Psoas muscle (tissue), 7 donors: ENCODE measurements at regions not wholly inside any gene's neighbourhood (a gene's known extent, or its start where the extent isn't known, plus 50 kb on each side); places are given as distances from the start of the nearest gene placed in this dataset.
"Not testable (repeated sequence)": the region's sequence is repeated elsewhere in the genome, so short reads cannot be mapped to it uniquely, and the experiment has no call there.

ENCODE experiments used
- ATAC-seq, 4 donors: fragments of 200-7000 bp; cut with Tn5 transposase; one replicate each; pipeline ENCODE4 v1.9.1; 2020; ENCODE audit warnings: moderate library complexity in 3 of 4, mild to moderate bottlenecking in 2 of 4
- DNase-seq, 2 donors: peaks; one replicate each; pipeline ENCODE4 v3.0.0-alpha.2; 2020
- H3K27ac ChIP-seq: fragments of 200-600 bp; one replicate; pipeline ENCODE4 v1.8.0; 2022
- H3K27me3 ChIP-seq, 3 donors: fragments of 200-600 bp in 1 of 3; one replicate each; pipeline versions ENCODE4 v1.6.1 to v1.8.0; 2013 to 2022; ENCODE audit warnings: low read length in 2 of 3, mild to moderate bottlenecking in 2 of 3, moderate library complexity in 1 of 3; ENCODE audit not compliant: insufficient read depth in 3 of 3
- H3K36me3 ChIP-seq, 2 donors: fragments of 200-600 bp in 1 of 2; one replicate each; pipeline versions ENCODE4 v1.6.1 to v1.8.0; 2013 to 2022; ENCODE audit warnings: low read depth in 1 of 2, mild to moderate bottlenecking in 1 of 2, moderate library complexity in 1 of 2; ENCODE audit not compliant: insufficient read depth in 1 of 2
- H3K4me1 ChIP-seq: fragments of 200-600 bp; one replicate; pipeline ENCODE4 v1.8.0; 2022
- H3K4me3 ChIP-seq: fragments of 200-600 bp; one replicate; pipeline ENCODE4 v1.8.0; 2022; ENCODE audit warnings: mild to moderate bottlenecking
- H3K9me3 ChIP-seq: fragments of 200-600 bp; one replicate; pipeline ENCODE4 v1.8.0; 2022
- CTCF ChIP-seq: fragments of 200-600 bp; IDR thresholded peaks from one replicate; pipeline ENCODE4 v1.8.0; 2022; ENCODE audit warnings: antibody characterized with exemption
- WGBS, 3 donors: extraction: QIAGEN DNeasy Blood & Tissue Kit; methylation state at CpG; one replicate each; pipeline versions ENCODE4 v1.1.6 to v1.1.7; 2013; 5-methylcytosine and 5-hydroxymethylcytosine counted together
- intact Hi-C, 2 donors: fragments of 100-400 bp; cut with DNase I; formaldehyde crosslinking; loops; one replicate each; pipeline versions ENCODE4 v1.11.0 to v1.14.2; 2022
- donor health status: healthy with polysubstance abuse.
- donor health status: DM: no; HTN: no; CAD: no; lungs with moderate emphysema.
- donor health status: Bipolar disorder and iron deficiency.
- donor health status: healthy.
- donor health status: DM: yes; HTN: yes; CAD: no.
- donor health status: DM: no; HTN: no; CAD: no.
- donor health status: DM: yes; HTN: yes; CAD: no.

GRCh38 chr3:36077320-36077719 is 303.0 kb upstream of the STAC start:
- DNase-seq: no peak
- intact Hi-C loops: no loop called here
- Histone ChIP-seq H3K36me3 (no peaks in the 10 kb centered on the region), H3K27ac (no peak overlapping the region), H3K27me3 (no peaks in the 10 kb centered on the region), H3K4me1 (no peaks in the 10 kb centered on the region), H3K9me3 (no peaks in the 10 kb centered on the region), H3K4me3 (no peak overlapping the region)
- 80 to 86% (median 83%) methylated on average over 5 of the region's 5 CpGs for WGBS, 3 donors
- ATAC-seq: no peak
- TF ChIP-seq CTCF: no peak

- H3K9me3 ChIP-seq, ATAC-seq, H3K27ac ChIP-seq, DNase-seq, H3K27me3 ChIP-seq, H3K4me1 ChIP-seq, intact Hi-C loops, H3K4me3 ChIP-seq, H3K36me3 ChIP-seq: not testable (repeated sequence)
- WGBS, 3 donors: 90 to 94% (median 93%) methylated on average over 12 of the region's 12 CpGs
Measured at GRCh38 chr3:36082958-36083357, 297.3 kb upstream of the STAC start.

- H3K9me3 ChIP-seq: no peaks in the 10 kb centered on the region
- ATAC-seq (no peak), DNase-seq (no peak)
- intact Hi-C loops: no loop called here
- 79 to 88% (median 83%) methylated on average over 3 of the region's 3 CpGs for WGBS, 3 donors
- H3K36me3 ChIP-seq: no peaks in the 10 kb centered on the region
- H3K27me3 ChIP-seq: no peaks in the 10 kb centered on the region
- no peak overlapping the region for H3K4me3 ChIP-seq
- H3K4me1 ChIP-seq: no peaks in the 10 kb centered on the region
- no peak overlapping the region for H3K27ac ChIP-seq
- TF ChIP-seq CTCF: no peak
Measured at GRCh38 chr3:36095238-36095637, 285.1 kb upstream of the STAC start.

GRCh38 chr3:36097209-36097608 is 283.1 kb upstream of the STAC start:
- WGBS, 3 donors: 88 to 93% (median 88%) methylated on average over 2 of the region's 2 CpGs

GRCh38 chr3:36114353-36114752 is 266.0 kb upstream of the STAC start:
- ATAC-seq (no peak), DNase-seq (no peak)
- Histone ChIP-seq H3K9me3 (no peaks in the 10 kb centered on the region), H3K4me3 (no peak overlapping the region), H3K36me3 (no peaks in the 10 kb centered on the region), H3K27me3 (no peaks in the 10 kb centered on the region), H3K27ac (no peak overlapping the region), H3K4me1 (no peaks in the 10 kb centered on the region)
- TF ChIP-seq CTCF: no peak
- intact Hi-C loops: no loop called here

More at GRCh38 chr3:36097209-36097608, 283.1 kb upstream of the STAC start:
- intact Hi-C loops: no loop called here
- no peaks in the 10 kb centered on the region for H3K4me1 ChIP-seq
- H3K4me3 ChIP-seq: no peak overlapping the region
- ATAC-seq (no peak), DNase-seq (no peak)
- no peaks in the 10 kb centered on the region for H3K36me3 ChIP-seq
- H3K27ac ChIP-seq: no peak overlapping the region
- no peak for TF ChIP-seq CTCF
- no peaks in the 10 kb centered on the region for H3K27me3 ChIP-seq
- no peaks in the 10 kb centered on the region for H3K9me3 ChIP-seq
